ENCODE measurements at regions not wholly inside any gene's neighbourhood (a gene's known extent, or its start where the extent isn't known, plus 50 kb on each side); places are given as distances from the start of the nearest gene placed in this dataset.

GRCh38 chr2:235291461-235291860, 202.4 kb upstream of the AGAP1 start:
- no peak for DNase-seq (ENCODE audit: low read depth)

GRCh38 chr2:235293061-235293460, 200.8 kb upstream of the AGAP1 start:
- no peak for DNase-seq (ENCODE audit: low read depth)

GRCh38 chr2:235295831-235296230, 198.0 kb upstream of the AGAP1 start:
- DNase-seq (ENCODE audit: low read depth): no peak

- peak; percentile 75 for DNase-seq (ENCODE audit: low read depth)
Measured at GRCh38 chr2:235300368-235301201, 193.3 kb upstream of the AGAP1 start.

- no peak for DNase-seq (ENCODE audit: low read depth)
Measured at GRCh38 chr2:235301202-235302076, 192.4 kb upstream of the AGAP1 start.

- no peak for DNase-seq (ENCODE audit: low read depth)
Measured at GRCh38 chr2:235302263-235302662, 191.6 kb upstream of the AGAP1 start.

GRCh38 chr2:235303499-235304291, 190.1 kb upstream of the AGAP1 start:
- no peak for DNase-seq (ENCODE audit: low read depth)

GRCh38 chr2:235305678-235306077, 188.2 kb upstream of the AGAP1 start:
- no peak for DNase-seq (ENCODE audit: low read depth)

GRCh38 chr2:235311044-235311443, 182.8 kb upstream of the AGAP1 start:
- DNase-seq (ENCODE audit: low read depth): no peak

GRCh38 chr2:235312571-235312970, 181.3 kb upstream of the AGAP1 start:
- no peak for DNase-seq (ENCODE audit: low read depth)

GRCh38 chr2:235314371-235314930, 179.4 kb upstream of the AGAP1 start:
- peak; percentile 9 for DNase-seq (ENCODE audit: low read depth)

GRCh38 chr2:235319095-235319494, 174.7 kb upstream of the AGAP1 start:
- no peak for DNase-seq (ENCODE audit: low read depth)

- no peak for DNase-seq (ENCODE audit: low read depth)
Measured at GRCh38 chr2:235320326-235320725, 173.5 kb upstream of the AGAP1 start.

GRCh38 chr2:235324324-235324723, 169.5 kb upstream of the AGAP1 start:
- peak; percentile 36 for DNase-seq (ENCODE audit: low read depth)

GRCh38 chr2:235325151-235325550, 168.7 kb upstream of the AGAP1 start:
- DNase-seq (ENCODE audit: low read depth): no peak

- DNase-seq (ENCODE audit: low read depth): no peak
Measured at GRCh38 chr2:235328991-235329390, 164.9 kb upstream of the AGAP1 start.

GRCh38 chr2:235330775-235331451, 162.9 kb upstream of the AGAP1 start:
- peak; percentile 80 for DNase-seq (ENCODE audit: low read depth)

GRCh38 chr2:235332240-235332890, 161.5 kb upstream of the AGAP1 start:
- DNase-seq (ENCODE audit: low read depth): no peak

GRCh38 chr2:235333076-235333475, 160.8 kb upstream of the AGAP1 start:
- DNase-seq (ENCODE audit: low read depth): no peak

- no peak for DNase-seq (ENCODE audit: low read depth)
Measured at GRCh38 chr2:235334179-235334578, 159.7 kb upstream of the AGAP1 start.

All from myocyte (in vitro differentiated cells).